H9 (cell line): ENCODE measurements at regions not wholly inside any gene's neighbourhood (a gene's known extent, or its start where the extent isn't known, plus 50 kb on each side); places are given as distances from the start of the nearest gene placed in this dataset.
"Not testable (repeated sequence)": the region's sequence is repeated elsewhere in the genome, so short reads cannot be mapped to it uniquely, and the experiment has no call there.

Experiments used
- DNase-seq: peaks from one replicate; pipeline ENCODE4 v3.0.0-alpha.2; 2017
- H2AFZ ChIP-seq: one replicate; pipeline ENCODE4 v1.6.1; 2013; ENCODE audit warnings: mild to moderate bottlenecking, low read length, control low read depth, moderate library complexity
- H2AK5ac ChIP-seq: 2 replicates; pipeline ENCODE4 v1.6.1; 2013; ENCODE audit warnings: low read length, control low read depth, mixed read lengths; ENCODE audit not compliant: insufficient read length
- H2BK120ac ChIP-seq: one replicate; pipeline ENCODE4 v1.6.1; 2013; ENCODE audit warnings: low read depth, mild to moderate bottlenecking, low read length, control low read depth, inconsistent platforms; ENCODE audit not compliant: poor library complexity, severe bottlenecking
- H2BK12ac ChIP-seq: 2 replicates; pipeline ENCODE4 v1.6.1; 2013; ENCODE audit warnings: low read length, control low read depth, mixed read lengths, low read depth; ENCODE audit not compliant: insufficient read length
- H2BK15ac ChIP-seq: 2 replicates; pipeline ENCODE4 v1.6.1; 2013; ENCODE audit warnings: low read depth, low read length, control low read depth
- H2BK20ac ChIP-seq: one replicate; pipeline ENCODE4 v1.6.1; 2013; ENCODE audit warnings: low read depth, mild to moderate bottlenecking, low read length, control low read depth, inconsistent platforms; ENCODE audit not compliant: poor library complexity, severe bottlenecking
- H2BK5ac ChIP-seq: 2 replicates; pipeline ENCODE4 v1.6.1; 2013; ENCODE audit warnings: low read length, control low read depth, mixed read lengths; ENCODE audit not compliant: insufficient read length
- H3K14ac ChIP-seq: 2 replicates; pipeline ENCODE4 v1.6.1; 2013; ENCODE audit warnings: low read length, control low read depth; ENCODE audit not compliant: insufficient read depth
- H3K18ac ChIP-seq: 2 replicates; pipeline ENCODE4 v1.6.1; 2013; ENCODE audit warnings: low read depth, mild to moderate bottlenecking, mixed read lengths, low read length, control low read depth; ENCODE audit not compliant: insufficient read length
- H3K23ac ChIP-seq: 2 replicates; pipeline ENCODE4 v1.6.1; 2013; ENCODE audit warnings: low read length, control low read depth, mixed read lengths, low read depth; ENCODE audit not compliant: insufficient read length
- H3K23me2 ChIP-seq: 2 replicates; pipeline ENCODE4 v1.6.1; 2013; ENCODE audit warnings: low read depth, mild to moderate bottlenecking, mixed read lengths, low read length, control low read depth; ENCODE audit not compliant: insufficient read length, poor library complexity, severe bottlenecking
- H3K27ac ChIP-seq: 2 replicates; pipeline ENCODE4 v1.5.1; 2013; ENCODE audit warnings: low read length, control low read depth, mixed read lengths, low read depth; ENCODE audit not compliant: insufficient read length
- H3K27me3 ChIP-seq: 2 replicates; pipeline ENCODE4 v1.6.1; 2013; ENCODE audit warnings: low read length, control low read depth, inconsistent platforms; ENCODE audit not compliant: insufficient read depth
- H3K4ac ChIP-seq: 2 replicates; pipeline ENCODE4 v1.6.1; 2013; ENCODE audit warnings: low read depth, mild to moderate bottlenecking, control low read depth, inconsistent platforms, low read length, moderate library complexity
- H3K4me1 ChIP-seq: 2 replicates; pipeline ENCODE4 v1.6.1; 2013; ENCODE audit warnings: low read length, control low read depth, inconsistent platforms; ENCODE audit not compliant: insufficient read depth
- H3K4me2 ChIP-seq: 2 replicates; pipeline ENCODE4 v1.6.1; 2013; ENCODE audit warnings: low read length, control low read depth, mixed read lengths; ENCODE audit not compliant: insufficient read length, insufficient read depth
- H3K56ac ChIP-seq: 2 replicates; pipeline ENCODE4 v1.6.1; 2013; ENCODE audit warnings: low read depth, mild to moderate bottlenecking, mixed read lengths, low read length, control low read depth; ENCODE audit not compliant: insufficient read length
- H3K79me1 ChIP-seq: 2 replicates; pipeline ENCODE4 v1.6.1; 2013; ENCODE audit warnings: low read depth, mild to moderate bottlenecking, moderate library complexity, low read length, control low read depth, inconsistent platforms; ENCODE audit not compliant: insufficient read depth, poor library complexity, severe bottlenecking
- H3K79me2 ChIP-seq: 2 replicates; pipeline ENCODE4 v1.6.1; 2013; ENCODE audit warnings: low read length, control low read depth, inconsistent platforms; ENCODE audit not compliant: insufficient read depth
- H3K9ac ChIP-seq: 2 replicates; pipeline ENCODE4 v1.6.1; 2013; ENCODE audit warnings: low read length, control low read depth, mixed read lengths; ENCODE audit not compliant: insufficient read length; ENCODE audit errors: extremely low read depth
- H3K9me3 ChIP-seq: one replicate; pipeline ENCODE4 v1.6.1; 2013; ENCODE audit warnings: low read depth, low read length, inconsistent platforms; ENCODE audit not compliant: control insufficient read depth
- H3T11ph ChIP-seq: one replicate; pipeline ENCODE4 v1.6.1; 2013; ENCODE audit warnings: mild to moderate bottlenecking, low read length, control low read depth, inconsistent platforms
- H4K20me1 ChIP-seq: one replicate; pipeline ENCODE4 v1.6.1; 2013; ENCODE audit not compliant: control insufficient read depth, insufficient read length, insufficient read depth
- H4K5ac ChIP-seq: 2 replicates; pipeline ENCODE4 v1.6.1; 2013; ENCODE audit warnings: low read depth, mild to moderate bottlenecking, mixed read lengths, low read length, control low read depth; ENCODE audit not compliant: insufficient read length
- H4K8ac ChIP-seq: replicated peaks from 2 replicates; pipeline ENCODE4 v1.6.1; 2013; ENCODE audit warnings: low read length, control low read depth, mixed read lengths, low read depth; ENCODE audit not compliant: insufficient read length
- H4K91ac ChIP-seq: 2 replicates; pipeline ENCODE4 v1.6.1; 2013; ENCODE audit warnings: low read depth, mild to moderate bottlenecking, moderate library complexity, mixed read lengths, low read length, control low read depth; ENCODE audit not compliant: insufficient read length
- H3K27ac Mint-ChIP-seq, 3 experiments: 2 replicates in 2 of 3; 3 replicates in 1 of 3; pipeline ENCODE4 v1.8.0; 2020 to 2021; ENCODE audit warnings: mixed read lengths in 3 of 3, mild to moderate bottlenecking in 1 of 3, moderate library complexity in 1 of 3
- H3K27me3 Mint-ChIP-seq: 2 replicates; pipeline ENCODE4 v1.8.0; 2021; ENCODE audit warnings: low read depth, mild to moderate bottlenecking, moderate library complexity, mixed read lengths
- H3K36me3 Mint-ChIP-seq, 3 experiments: 2 replicates in 2 of 3; 3 replicates in 1 of 3; pipeline ENCODE4 v1.8.0; 2020 to 2021; ENCODE audit warnings: low read depth in 3 of 3, mixed read lengths in 3 of 3; ENCODE audit not compliant: insufficient read depth in 1 of 3
- H3K4me1 Mint-ChIP-seq, 2 experiments: 2 replicates each; pipeline ENCODE4 v1.8.0; 2020; ENCODE audit warnings: mixed read lengths in 2 of 2
- H3K4me3 Mint-ChIP-seq, 2 experiments: 2 replicates in 1 of 2; 3 replicates in 1 of 2; pipeline ENCODE4 v1.8.0; 2020 to 2021; ENCODE audit warnings: mild to moderate bottlenecking in 2 of 2, mixed read lengths in 2 of 2, moderate library complexity in 1 of 2
- H3K9me3 Mint-ChIP-seq, 2 experiments: 2 replicates in 1 of 2; 3 replicates in 1 of 2; pipeline ENCODE4 v1.8.0; 2020; ENCODE audit warnings: mild to moderate bottlenecking in 2 of 2, mixed read lengths in 2 of 2, moderate library complexity in 1 of 2
- CTCF ChIP-seq: fragments of 200-600 bp; sonication (generic); conservative IDR thresholded peaks from 3 replicates; pipeline ENCODE4 v1.8.0; 2021; ENCODE audit warnings: antibody characterized with exemption, mild to moderate bottlenecking
- WGBS: extraction: QIAGEN DNeasy Blood & Tissue Kit; methylation state at CpG from one replicate; pipeline ENCODE4 v1.1.7; 2013; ENCODE audit warnings: missing lambda C conversion rate, low lambda C conversion rate, mixed read lengths; ENCODE audit not compliant: insufficient read length; ENCODE audit errors: extremely low coverage; 5-methylcytosine and 5-hydroxymethylcytosine counted together

GRCh38 chr16:65815707-65816106 lies 550.8 kb upstream of the CDH5 start:
- Histone ChIP-seq H2BK12ac (no peak overlapping the region), H4K8ac (no peak overlapping the region), H4K5ac (no peak overlapping the region), H3K23ac (no peak overlapping the region), H2BK20ac (no peak overlapping the region), H2BK120ac (no peak overlapping the region), H4K20me1 (no peaks in the 10 kb centered on the region), H2AK5ac (no peak overlapping the region), H3K27ac (no peak overlapping the region), H3K56ac (no peak overlapping the region), H3K14ac (no peak overlapping the region), H3K4ac (no peak overlapping the region), H3K79me2 (no peaks in the 10 kb centered on the region), H3K4me2 (no peak overlapping the region), H2BK15ac (no peak overlapping the region), H2BK5ac (no peak overlapping the region), H3K23me2 (no peaks in the 10 kb centered on the region), H4K91ac (no peak overlapping the region), H3K18ac (no peak overlapping the region), H2AFZ (no peak overlapping the region), H3K27me3 (no peaks in the 10 kb centered on the region), H3K9me3 (no peaks in the 10 kb centered on the region), H3K4me1 (peaks cover 11% of the 10 kb centered on the region; the same call in 1 of the 2 replicates), H3K9ac (no peak overlapping the region), H3K79me1 (no peaks in the 10 kb centered on the region), H3T11ph (no peak overlapping the region)
- TF ChIP-seq CTCF: no peak
- H3K27ac Mint-ChIP-seq: no peak overlapping the region
- no peaks in the 10 kb centered on the region for H3K9me3 Mint-ChIP-seq
- peaks cover 28 to 30% of the 10 kb centered on the region in 2 experiments for H3K4me1 Mint-ChIP-seq
- WGBS: no CpG with 5 or more reads among the region's 1 CpG
- H3K36me3 Mint-ChIP-seq: no peaks in the 10 kb centered on the region
- H3K27me3 Mint-ChIP-seq: no peaks in the 10 kb centered on the region
- H3K4me3 Mint-ChIP-seq: no peak overlapping the region
- no peak for DNase-seq

- not testable (repeated sequence) for H4K5ac ChIP-seq, DNase-seq, H2BK15ac ChIP-seq, H2BK12ac ChIP-seq, H4K8ac ChIP-seq, H2BK20ac ChIP-seq, H3K27me3 Mint-ChIP-seq, H3K23ac ChIP-seq, H3K23me2 ChIP-seq, H3K56ac ChIP-seq, H4K91ac ChIP-seq, H3K4ac ChIP-seq, H2BK5ac ChIP-seq, H2AFZ ChIP-seq, H3K36me3 Mint-ChIP-seq, H3K79me2 ChIP-seq, H3T11ph ChIP-seq, H3K27me3 ChIP-seq, H3K9me3 ChIP-seq, H2BK120ac ChIP-seq, H3K79me1 ChIP-seq, H3K9ac ChIP-seq, H2AK5ac ChIP-seq, H3K14ac ChIP-seq, H3K27ac ChIP-seq, H3K9me3 Mint-ChIP-seq, H3K4me2 ChIP-seq, H4K20me1 ChIP-seq, H3K4me3 Mint-ChIP-seq, H3K18ac ChIP-seq
- Mint-ChIP-seq H3K4me1 (peaks cover 33 to 34% of the 10 kb centered on the region in 2 experiments), H3K27ac (0 out of 7 replicates have a peak overlapping the region, but pooled peaks of 2 of the 3 experiments have one; percentile 12 to 14)
- WGBS: no CpG with 5 or more reads among the region's 7 CpGs
- H3K4me1 ChIP-seq: peaks cover 11% of the 10 kb centered on the region; the same call in 1 of the 2 replicates
These were observed 552.6 kb upstream of the CDH5 start for GRCh38 chr16:65813879-65814278.
